Right lobe of liver (tissue), 4 donors: ENCODE measurements at regions not wholly inside any gene's neighbourhood (a gene's known extent, or its start where the extent isn't known, plus 50 kb on each side); places are given as distances from the start of the nearest gene placed in this dataset.

Experiments used
- POLR2A ChIP-seq: fragments of 450-650 bp; IDR thresholded peaks from one replicate; pipeline ENCODE4 v1.6.1; 2017; ENCODE audit warnings: antibody characterized with exemption, mild to moderate bottlenecking
- TF ChIP-seq, protein P1 (sequence below), 4 donors: fragments of 200-600 bp in 3 of 4; fragments of 450-650 bp in 1 of 4; IDR thresholded peaks; one replicate each; pipeline versions ENCODE4 v1.5.1 to v1.8.0; 2016 to 2022; ENCODE audit warnings: antibody characterized with exemption in 4 of 4, mild to moderate bottlenecking in 2 of 4
- donor health status: DM: no; HTN: no; CAD: no.
- donor health status: DM: no; HTN: no; CAD: no.
- donor health status: DM: no; HTN: yes; CAD: no.

DNA sequence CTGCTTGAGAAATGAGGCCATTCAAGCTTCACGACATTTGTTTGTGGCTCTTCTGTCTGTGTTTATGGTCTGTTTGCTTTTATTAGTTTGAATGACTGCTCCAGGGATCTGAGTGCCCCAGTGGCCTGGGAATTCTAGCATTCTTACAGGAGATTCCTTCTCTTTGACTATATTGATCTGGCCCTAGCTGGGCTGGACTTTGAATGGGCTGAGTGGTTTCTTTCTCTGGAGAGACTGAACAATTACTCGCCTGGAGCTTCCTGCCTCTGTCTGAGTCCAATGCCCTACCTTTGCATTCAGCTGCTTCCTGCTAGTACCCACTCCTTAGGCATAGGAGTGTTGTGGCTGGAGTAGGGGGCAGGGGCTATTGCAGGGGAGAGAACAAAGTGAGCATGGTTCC lies 51.2 kb upstream of the EDA start:
- TF ChIP-seq, protein P1, sequence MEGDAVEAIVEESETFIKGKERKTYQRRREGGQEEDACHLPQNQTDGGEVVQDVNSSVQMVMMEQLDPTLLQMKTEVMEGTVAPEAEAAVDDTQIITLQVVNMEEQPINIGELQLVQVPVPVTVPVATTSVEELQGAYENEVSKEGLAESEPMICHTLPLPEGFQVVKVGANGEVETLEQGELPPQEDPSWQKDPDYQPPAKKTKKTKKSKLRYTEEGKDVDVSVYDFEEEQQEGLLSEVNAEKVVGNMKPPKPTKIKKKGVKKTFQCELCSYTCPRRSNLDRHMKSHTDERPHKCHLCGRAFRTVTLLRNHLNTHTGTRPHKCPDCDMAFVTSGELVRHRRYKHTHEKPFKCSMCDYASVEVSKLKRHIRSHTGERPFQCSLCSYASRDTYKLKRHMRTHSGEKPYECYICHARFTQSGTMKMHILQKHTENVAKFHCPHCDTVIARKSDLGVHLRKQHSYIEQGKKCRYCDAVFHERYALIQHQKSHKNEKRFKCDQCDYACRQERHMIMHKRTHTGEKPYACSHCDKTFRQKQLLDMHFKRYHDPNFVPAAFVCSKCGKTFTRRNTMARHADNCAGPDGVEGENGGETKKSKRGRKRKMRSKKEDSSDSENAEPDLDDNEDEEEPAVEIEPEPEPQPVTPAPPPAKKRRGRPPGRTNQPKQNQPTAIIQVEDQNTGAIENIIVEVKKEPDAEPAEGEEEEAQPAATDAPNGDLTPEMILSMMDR (IDR thresholded peaks at IDR 0.05) = no peak
- TF ChIP-seq POLR2A = no peak
